Stimulated activated CD8-positive, alpha-beta memory T cell treated with anti-CD3 and anti-CD28 coated beads, Interleukin-12 subunit alpha, Interleukin-12 subunit beta, amount 100 ng/mL, for 1 hour (primary cell): ENCODE measurements at regions not wholly inside any gene's neighbourhood (a gene's known extent, or its start where the extent isn't known, plus 50 kb on each side); places are given as distances from the start of the nearest gene placed in this dataset.
"Not testable (repeated sequence)": the region's sequence is repeated elsewhere in the genome, so short reads cannot be mapped to it uniquely, and the experiment has no call there.

ENCODE experiments used
- DNase-seq: peaks from one replicate; pipeline ENCODE4 v3.0.0-alpha.2; 2020; ENCODE audit warnings: low read depth

DNA sequence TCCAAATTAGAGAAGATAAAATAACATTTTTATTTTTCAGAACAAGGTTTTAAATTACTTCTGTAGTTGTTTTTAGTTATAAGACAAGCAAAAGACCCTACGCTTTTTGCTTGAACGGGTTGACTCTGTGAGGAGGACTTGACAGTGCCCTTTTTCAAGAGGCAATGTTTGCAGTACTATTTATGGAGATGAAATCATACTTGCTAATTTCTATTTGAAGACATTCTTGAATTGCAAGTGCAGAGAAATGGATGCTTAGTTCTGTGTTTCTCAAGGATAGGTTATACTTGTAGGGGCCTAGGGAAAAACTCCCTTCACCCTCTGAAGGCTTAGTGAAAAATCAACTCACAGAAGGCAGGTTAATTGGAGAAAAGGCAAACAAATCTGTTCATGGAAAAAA is 1229.5 kb downstream of the REEP3 start:
- DNase-seq = no peak

DNA sequence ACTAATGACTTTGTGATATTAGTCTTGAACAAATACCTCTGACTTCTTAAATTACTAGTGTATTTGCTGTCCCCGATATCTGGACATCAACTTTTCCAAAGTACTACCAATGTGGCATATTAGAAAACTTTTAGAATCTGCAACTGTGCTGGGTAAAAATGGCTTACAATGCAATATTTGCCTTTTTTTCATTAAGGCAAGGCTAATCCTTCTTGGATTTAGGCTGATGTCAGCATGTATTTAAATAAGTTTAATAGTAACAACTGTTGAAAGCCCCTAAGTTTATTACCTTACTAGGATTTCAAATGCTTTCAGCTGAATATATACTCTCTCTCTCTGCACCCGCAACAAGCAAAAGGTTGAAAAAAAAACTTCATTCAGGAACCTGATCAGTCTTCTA is 1232.3 kb downstream of the REEP3 start:
- no peak for DNase-seq

DNA sequence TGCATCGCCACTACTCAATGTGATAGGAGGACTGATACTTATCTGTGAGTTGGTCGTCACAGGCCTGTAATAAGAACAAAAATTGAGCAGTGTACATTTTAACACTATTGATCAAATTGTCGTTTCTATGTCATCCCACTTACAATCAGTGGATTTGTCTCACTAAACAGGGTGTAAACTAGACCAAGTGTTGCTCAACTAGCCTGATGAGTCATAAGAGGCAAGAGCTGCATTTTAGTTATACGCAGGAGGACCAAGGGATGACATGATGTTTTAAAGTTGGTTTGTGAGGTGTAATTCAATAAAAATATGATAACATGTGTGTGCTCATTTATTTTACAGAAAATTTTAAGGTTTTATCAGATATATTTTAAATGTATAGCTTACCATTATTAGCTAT is 1239.2 kb downstream of the REEP3 start:
- DNase-seq = no peak

- no peak for DNase-seq
Measured at GRCh38 chr10:64762861-64763260, 1241.7 kb downstream of the REEP3 start.

DNA sequence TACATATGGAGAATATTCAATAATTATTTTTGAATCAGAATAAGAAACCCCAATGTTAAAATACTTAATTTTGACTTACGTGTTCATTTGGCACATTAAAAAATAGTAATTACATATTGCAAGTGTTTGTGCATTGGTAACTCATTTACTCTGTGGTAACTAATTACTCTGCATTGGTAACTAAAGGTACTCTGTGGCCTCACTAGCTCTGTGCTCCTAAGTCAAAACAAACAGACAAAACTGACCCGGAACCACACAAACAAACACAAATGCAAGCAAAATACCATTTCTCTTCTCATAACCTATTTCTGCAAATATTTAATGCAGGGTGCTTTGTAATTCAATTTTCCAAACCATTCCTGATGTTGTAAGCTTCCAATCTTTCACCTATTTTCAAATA is 1244.3 kb downstream of the REEP3 start:
- DNase-seq = no peak

DNA sequence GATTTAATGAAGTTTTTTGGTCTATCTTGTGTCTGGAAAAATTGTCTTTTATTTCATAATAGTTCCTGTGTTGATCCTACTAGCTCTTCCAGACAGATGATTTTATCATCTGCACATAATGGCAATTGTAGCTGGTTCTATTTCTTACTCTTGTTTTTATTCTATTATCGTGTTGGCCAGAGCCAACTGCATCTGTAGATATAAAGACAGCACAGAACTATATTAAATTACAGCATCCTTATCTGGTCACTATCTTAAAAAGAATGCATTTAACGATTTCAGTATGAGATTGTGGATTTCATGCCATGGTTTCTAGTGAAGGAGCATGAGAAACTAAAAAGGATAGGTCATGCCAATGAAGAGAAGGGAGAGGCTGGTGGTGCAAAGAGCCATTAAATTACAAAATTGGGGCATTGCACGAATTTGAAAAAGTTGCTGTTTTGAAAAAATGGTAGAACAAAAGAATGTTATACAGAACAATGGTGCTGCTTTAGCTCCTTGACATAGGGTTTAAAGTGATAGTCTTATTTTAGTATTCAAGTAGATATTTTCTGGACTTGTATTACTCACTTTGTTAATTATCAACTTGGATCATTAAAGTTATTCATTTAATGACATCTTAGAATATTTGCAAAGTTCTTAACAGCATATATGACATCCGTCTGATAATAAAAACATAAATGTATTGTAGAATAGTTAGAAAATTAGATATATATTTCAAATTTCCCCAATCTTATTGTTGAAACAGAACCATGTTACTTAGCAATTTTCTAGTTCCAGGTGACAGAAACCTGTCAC is 1250.3 kb downstream of the REEP3 start:
- no peak for DNase-seq

DNA sequence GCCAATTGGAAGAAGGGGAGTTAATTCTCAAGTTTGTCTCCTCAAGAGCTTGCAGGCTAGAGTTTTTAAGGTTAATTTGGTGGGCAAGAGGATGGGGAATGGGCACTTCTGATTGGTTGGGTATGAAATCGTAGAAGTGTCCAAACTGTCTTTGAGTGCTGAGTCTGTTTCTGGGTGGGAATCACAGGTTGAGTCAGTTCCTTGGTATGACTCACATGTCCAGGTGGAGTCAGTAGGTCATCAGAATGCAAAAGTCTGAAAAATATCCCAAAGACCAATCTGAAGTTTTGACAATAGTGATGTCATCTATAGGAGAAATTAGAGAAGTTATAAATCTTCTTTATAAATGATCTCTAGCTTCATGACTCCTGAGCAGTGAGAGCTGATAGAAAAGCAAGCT is 1252.2 kb downstream of the REEP3 start:
- no peak for DNase-seq

- DNase-seq = not testable (repeated sequence)
Measured at GRCh38 chr10:64784451-64784850, 1263.2 kb downstream of the REEP3 start.

DNA sequence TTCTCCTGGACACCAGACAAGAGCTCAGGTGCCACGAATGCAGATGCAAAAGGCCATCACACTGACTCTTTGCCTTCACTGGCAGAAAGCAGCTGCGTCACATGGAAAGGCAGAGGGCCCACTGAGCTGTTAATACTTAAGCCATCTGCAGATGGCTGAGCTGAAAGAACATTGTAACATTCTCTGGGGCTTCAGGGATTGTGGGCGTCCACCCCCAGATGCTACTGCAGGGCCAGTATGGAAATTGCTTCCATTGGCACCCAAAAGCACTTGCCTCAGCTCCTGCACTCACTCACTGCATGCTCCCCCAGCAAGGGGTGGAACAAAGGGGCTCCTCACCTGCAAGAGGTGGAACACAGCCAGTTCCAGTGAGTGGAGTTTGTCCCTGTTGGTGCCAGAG is 1264.6 kb downstream of the REEP3 start:
- no peak for DNase-seq

DNA sequence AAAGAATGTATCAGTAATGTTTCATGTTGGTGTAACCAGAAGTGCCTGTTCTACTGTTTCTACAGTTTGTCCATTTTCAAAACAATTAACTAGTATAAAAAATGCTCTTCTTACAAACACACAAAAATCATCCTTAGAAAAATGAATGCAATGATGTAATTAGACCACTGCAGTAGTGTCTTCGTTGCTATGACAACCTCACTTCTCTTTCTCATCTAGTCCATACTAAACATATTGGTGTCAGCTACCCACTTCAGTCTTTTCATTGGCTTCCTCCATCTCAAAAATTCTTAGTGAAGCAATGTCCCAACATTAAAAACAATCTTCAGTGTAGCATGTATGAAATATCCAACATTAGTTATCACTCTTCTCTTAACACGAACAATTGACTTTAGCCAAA is 1265.8 kb downstream of the REEP3 start:
- DNase-seq = no peak

DNA sequence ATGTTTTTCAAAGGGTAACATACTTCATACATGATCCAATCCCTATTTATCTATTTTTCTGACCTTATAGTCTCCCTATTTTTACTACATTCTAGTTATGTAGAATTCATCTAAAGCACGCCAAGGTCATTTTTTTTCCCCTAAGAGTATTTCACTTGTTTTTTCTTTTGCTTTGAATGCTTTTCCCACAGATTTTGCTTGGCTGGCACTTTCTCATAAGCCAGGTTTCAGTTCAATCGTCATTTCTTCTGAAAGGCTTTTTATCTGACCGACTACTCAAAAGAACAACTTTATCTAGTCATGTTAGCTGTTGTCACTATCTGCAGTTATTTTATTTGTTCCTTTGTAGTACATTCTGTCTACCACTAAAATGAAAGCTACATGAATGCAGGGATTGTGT is 1274.6 kb downstream of the REEP3 start:
- DNase-seq = no peak

DNA sequence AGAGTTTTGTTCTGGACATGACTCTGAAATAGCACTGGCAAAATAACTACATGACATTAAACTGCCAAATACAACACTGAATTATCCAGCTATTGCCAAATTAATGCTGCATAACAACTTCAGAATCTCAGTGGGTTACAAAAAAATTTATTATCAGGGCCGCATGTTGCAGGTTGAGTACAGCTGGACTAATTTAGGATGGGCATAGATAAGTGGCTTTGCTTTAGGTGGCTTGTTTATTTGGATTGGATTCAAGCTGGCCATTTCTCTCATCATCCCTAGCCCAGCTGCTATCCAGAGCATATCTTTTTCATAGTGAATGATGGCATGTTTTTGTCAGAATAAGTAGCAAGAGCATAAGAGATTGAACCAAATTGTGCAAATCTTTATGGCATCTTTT is 1277.1 kb downstream of the REEP3 start:
- no peak for DNase-seq

DNA sequence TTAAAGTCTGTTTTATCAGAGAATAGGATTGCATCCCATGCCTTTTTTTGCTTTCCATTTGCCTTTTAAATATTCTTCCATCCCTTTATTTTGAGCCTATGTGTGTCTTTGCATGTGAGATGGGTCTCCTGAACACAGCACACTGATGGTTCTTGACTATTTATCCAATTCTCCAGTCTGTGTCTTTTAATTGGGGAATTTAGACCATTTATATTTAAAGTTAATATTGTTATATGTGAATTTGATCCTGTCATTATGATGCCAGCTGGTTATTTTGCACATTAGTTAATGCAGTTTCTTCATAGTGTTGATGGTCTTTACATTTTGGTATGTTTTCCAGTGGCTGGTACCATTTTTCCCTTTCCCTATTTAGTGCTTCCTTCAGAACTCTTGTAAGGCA is 1287.0 kb downstream of the REEP3 start:
- not testable (repeated sequence) for DNase-seq

- not testable (repeated sequence) for DNase-seq
Measured at GRCh38 chr10:64810046-64810445, 1288.8 kb downstream of the REEP3 start.

GRCh38 chr10:64813391-64813790 is 1292.2 kb downstream of the REEP3 start:
- DNase-seq = no peak

DNA sequence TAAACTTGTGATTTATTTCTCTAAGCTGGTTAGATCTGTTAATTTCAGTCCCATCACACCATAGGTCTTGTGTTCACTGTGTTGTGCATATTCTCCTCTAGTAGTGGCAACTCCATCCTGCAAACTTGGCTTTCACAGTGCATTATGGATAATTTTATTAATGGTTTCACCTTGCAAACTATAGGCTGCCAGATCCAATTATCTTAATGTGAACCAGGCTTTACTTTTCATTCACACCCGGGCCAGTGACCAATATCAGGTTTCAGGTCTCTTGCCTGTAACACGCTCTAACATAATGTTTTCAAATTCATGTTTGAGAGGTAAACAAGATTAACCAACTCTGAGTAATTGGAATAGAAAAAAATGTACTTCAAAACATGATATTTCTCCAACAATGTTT is 1293.0 kb downstream of the REEP3 start:
- no peak for DNase-seq

DNA sequence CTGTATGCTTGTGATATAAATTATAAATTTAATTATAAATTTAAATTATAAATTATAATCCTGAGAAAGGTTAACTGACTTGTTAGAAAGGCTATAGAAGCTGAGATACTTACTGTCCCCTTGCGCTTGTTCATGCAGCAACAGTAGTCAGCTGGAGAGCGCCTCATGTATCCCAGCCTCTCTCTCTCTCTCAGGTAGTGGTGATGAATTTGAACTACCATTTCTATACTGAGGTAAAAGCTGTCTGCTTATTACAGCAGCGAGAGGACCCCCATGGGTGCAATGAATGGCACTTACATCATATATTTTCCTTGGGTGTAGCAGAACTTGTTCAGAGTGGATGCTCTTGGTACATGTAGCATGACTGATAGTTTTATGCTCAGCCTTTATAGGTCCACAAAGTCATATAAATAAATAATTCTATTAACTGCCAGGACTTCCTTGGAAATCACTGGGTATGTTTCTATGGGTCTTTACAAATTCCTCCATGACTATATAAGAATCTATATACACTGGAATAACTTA is 1308.7 kb downstream of the REEP3 start:
- DNase-seq = no peak

- DNase-seq = no peak
Measured at GRCh38 chr10:64830869-64831268, 1309.7 kb downstream of the REEP3 start.

GRCh38 chr10:64840341-64840740 is 1319.1 kb downstream of the REEP3 start:
- no peak for DNase-seq

DNA sequence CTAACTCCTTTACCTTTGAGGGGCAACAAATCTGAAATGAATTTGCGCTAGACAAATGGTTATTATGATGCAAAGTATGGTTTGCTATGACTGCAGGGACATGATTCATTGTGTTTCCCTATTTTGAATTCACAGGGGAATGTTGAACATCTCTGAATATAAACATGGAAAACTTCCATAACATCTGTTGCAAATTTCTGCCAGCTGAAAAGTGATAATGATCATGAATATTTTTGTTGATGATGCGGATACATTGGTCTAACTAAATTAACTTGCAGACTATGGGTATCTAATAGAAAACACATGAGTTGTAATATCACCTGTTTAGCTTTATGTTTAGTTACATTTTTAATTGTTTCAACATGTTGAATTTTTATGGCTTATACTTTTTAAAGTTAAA is 1325.5 kb downstream of the REEP3 start:
- no peak for DNase-seq

DNA sequence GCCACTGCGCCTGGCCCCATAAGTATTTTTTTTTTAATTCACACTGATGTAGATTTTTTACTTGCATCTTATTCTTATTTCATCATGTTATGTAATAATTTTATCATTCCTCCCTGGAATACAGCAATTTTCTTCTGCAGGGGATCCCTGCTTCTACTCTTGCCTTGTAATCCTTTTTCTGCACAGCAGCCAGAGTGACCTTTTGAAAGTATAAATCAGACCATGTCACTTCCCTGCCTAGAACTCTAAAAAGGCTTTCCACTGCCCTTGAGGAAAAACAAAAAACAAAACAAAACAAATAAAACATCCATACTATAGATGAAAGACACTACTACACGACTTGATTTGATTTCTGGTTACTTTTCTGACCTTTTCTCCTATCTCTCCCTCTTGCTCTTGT is 1334.7 kb downstream of the REEP3 start:
- DNase-seq = no peak

GRCh38 chr10:64859911-64860310 is 1338.7 kb downstream of the REEP3 start:
- DNase-seq = no peak

- DNase-seq = no peak
Measured at GRCh38 chr10:64863836-64864235, 1342.6 kb downstream of the REEP3 start.

- DNase-seq = no peak
Measured at GRCh38 chr10:64867501-64867962, 1346.3 kb downstream of the REEP3 start.
